HG03469 (cell line): ENCODE measurements at regions not wholly inside any gene's neighbourhood (a gene's known extent, or its start where the extent isn't known, plus 50 kb on each side); places are given as distances from the start of the nearest gene placed in this dataset.

Experiments
- ATAC-seq: cut with Tn5 transposase; IDR thresholded peaks from one replicate; pipeline ENCODE4 v1.9.1; 2021; ENCODE audit warnings: mild to moderate bottlenecking, moderate library complexity, moderate number of reproducible peaks; ENCODE audit not compliant: unreplicated experiment

DNA sequence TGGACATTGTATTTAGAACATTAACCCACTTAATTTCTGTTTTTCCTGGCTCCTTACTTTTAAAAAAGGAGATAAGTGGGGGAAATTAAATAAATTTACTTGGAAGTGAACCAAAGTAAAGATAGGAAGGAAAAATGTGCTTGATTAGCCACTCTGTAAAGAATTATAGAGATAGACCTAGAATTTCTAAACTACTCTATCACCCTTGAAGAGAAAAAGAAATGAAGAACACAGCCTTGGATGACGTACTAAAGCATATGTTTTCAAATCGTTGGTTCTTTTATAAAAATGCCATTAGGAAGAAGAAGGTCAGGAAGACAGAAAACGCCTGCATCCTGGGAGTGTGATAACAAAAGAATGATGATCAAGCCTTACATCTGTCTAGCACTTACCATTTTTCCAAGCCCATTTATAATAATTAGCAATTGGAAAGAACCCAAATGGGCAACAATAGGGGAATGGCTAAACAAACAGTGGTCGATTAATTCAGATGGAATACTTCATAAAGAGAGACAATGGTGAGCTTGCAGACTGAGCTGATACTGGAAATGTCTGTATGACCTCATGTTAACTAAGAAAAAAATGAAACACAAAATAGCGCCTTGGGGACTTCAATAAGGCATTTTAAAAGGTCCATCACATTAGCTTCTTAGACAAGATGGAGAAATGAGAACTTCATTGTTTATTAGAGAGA, 81.0 kb upstream of the LRRC55 start:
- ATAC-seq = no peak

DNA sequence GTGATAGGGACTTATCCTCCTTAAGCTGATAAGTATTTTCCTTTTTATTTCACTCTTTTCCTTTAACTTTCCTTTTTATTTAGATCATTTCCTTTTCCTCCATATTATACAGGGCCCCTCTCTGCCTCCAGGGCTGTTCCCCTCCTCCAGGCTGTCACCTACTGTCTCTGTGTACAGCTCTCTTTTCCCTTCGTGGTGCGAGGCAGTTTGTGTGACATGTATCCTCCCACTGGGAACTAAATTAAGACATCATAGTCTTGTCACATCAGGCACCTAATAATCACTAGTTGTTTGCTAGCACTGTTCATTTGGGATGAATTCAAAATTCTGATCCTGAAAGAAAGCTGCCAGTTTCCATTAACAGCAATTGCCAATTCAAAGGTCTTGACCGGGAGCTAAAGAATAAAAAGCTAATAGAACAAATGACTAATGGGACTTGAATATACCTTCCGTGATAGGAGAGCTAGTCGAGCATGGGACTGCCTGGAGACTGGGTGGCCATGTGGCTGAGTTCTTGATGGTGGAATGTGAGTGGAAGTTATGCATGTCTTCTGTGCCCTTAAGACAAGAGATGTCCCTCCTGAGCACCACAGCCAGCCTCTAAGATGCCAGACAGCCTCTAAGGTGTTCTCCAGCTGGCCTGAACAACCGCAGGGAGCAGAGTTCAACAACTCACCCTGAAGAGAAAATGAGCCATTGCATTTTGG, 77.7 kb upstream of the LRRC55 start:
- ATAC-seq = no peak

DNA sequence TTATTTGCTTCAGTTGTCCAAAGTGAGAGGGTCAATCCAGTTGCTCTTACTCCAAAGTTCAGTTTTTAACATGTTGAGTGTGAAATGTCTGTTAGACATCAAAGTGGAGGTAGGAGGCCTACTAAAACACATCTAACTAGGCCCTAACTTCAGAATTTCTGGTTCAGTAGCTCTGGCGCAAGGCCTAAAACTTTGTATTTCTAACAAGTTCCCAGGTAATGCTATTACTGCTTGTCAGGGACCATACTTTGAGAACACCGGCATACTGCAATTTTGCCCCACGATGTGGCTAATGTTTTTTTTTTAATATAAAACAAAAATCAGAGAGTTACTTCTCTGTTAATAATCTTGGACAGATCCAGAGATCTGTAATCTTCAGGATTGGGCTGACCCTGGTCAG, 72.4 kb upstream of the LRRC55 start:
- no peak for ATAC-seq

DNA sequence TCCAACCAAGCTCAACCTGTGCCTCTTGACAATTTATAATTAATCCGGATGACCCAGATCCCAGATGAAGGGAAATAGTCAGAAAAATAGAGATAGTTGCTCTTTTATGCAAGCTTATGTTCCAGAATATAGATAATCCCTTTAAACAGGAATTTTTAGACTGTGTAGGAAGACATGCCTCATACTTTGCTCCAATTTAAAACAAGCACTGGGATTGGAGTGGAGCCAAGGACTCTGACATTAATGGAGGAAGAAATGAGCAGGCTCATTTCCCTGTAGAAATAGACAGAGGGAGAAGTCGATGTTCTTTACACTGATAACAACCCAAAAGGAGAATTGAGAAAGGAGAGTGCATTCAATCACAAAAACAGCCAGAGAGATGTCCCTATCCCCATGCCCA, 70.1 kb upstream of the LRRC55 start:
- no peak for ATAC-seq

DNA sequence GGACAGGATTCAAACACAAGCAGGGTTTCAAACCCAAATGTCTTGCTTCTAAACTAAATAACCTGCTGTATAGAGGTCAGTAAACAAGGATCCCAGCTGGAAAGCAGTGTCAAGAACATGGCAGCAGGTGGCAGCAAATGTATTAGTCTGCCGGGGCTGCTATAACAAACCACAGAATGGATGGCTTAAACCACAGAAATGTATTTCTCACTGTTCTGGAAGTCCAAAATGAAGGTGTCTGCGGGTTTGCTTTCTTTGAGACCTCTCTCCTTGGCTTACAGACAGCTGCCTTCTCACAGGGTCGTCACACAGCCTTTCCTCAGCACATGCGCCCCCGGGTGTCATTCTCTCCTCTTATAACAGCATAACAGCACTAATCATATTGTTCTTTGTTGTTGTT, 65.1 kb upstream of the LRRC55 start:
- no peak for ATAC-seq

DNA sequence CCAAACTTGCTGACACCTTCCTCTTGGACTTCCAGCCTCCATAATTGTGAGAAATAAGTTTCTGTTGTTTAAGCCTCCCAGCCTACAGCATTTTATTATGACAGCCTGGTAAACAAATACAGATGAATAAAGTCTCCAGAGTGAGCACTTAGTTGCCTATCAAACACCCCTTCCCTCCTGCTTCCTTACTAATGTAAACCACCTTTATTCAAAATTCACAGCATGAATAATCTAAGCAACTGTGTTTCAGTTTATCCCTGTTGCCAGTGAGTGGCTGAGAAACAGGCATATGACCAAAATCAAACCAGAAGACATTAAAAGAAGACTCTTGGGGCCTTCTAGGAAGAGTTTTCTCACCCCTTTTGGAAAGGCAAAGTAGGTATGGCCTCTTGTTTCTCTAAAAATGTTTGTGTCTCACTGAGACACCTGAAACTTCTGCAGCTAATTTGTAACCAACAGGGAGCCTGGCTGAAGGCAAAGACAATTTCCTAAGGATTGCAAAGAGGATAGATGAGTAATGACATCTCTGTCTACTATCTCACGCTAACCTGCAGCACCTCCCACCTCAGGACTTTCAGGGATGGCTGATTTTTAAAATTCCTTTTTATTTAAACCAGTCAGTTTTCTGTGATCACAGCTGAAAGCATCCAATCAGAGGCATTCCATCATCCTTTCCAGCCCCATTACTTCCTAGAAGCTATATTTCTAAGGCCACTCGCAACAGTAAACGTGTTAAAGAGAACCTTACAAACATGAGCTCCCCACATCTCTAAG, 61.4 kb upstream of the LRRC55 start:
- ATAC-seq = no peak

DNA sequence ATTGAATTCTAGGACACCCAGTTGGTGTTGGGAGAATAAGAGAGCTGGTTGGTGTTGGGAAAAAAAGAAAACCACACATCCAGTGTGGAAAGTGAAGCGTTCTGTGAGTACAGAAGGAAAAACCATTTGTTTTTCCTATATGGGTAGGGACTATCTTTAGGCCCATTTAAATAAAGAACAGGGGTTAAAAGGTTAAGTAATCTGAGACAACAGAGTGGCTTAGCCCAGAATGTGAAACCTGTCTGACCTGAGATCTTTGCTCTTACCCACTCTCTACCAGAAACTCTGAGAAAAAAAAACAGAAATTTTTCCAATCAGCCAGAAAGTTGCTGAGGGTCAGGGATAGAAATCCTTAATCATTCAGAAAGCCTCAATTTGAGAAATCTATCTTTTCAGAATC, 59.8 kb upstream of the LRRC55 start:
- ATAC-seq = no peak

DNA sequence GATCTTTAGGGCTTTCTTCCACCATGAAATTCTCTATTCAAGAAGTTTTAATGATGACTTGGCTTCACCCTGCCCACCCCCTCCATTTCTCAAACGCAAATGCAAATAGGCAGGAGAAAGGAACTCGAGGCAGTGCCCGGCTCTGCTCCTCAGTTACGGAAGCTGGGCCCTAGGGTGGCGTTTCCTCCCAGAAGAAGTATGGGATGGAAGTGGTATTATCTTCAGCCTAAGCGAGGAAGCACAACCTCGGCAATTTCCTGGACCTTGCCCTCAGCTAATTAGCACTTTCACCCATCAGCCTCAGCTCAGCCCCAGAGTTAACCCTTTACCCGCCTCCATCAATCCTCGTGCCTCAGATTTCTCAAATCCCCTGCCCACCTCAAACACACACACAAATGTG, 58.2 kb upstream of the LRRC55 start:
- no peak for ATAC-seq

DNA sequence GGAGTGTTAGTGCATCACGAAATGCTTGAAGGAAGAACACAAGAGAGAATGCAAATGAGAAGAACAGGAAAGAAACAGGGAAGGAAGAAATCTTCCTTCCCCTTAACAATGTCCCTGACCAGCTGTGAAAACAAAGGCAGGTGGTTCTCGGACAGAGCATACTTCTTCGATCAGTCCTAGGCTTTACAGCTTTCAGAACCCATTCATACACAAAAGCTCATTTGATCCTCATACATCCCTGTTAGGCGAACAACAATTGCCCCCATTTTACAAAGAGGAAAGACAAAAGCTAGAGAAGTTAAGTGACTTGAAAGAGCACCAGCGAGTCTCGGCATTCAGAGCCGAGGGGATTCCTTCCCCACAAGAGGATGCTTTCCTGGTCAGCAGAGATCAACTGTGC, 57.2 kb upstream of the LRRC55 start:
- ATAC-seq = no peak

DNA sequence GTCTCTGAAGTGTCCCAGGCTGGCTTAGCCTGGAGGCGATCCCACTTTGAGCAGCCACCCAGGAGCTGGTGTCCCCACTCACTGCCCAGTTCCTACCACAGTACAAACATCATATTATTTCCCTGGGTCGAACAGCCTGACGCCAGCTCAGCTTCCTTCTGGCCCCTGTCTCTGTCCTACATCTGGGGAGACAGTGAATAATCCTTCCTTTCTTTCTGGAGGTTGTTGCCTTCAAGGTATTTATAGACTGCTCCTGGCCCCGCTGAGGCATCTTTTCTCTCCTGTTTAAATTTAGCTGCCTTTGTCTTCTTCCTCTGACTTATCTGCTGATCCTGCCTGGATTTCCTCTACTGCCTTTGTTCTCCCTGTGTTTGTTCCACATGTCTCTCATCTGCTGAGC, 56.8 kb upstream of the LRRC55 start:
- ATAC-seq = no peak

DNA sequence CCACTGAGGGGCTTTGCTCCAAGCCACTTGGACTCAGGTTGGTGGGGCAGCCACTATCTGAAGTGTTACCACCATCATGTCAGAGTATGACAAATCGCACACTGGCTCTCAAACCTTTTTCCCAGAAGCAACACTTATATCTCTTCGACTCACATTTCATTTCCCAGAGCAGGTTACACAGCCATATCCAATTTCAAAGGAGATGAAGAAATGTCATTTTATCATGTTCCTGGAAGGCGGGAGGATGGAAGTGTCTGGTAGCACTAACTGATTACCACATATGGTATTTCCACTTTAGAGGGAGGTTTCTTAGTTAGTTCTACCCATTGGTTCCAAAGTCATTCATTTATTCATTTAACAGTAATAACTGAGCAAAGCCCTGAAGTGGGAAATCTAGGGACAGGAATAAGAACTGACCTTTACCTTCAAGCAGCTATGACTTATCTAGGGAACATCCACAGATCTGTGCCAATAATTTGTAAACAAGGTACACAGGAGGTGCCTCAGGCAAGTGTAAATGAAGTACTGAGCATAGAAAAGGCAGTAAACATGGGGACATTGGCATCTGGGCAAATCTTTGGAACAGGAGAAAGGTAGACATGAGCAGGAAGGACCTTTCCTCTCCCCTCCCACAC, 54.9 kb upstream of the LRRC55 start:
- ATAC-seq = no peak

DNA sequence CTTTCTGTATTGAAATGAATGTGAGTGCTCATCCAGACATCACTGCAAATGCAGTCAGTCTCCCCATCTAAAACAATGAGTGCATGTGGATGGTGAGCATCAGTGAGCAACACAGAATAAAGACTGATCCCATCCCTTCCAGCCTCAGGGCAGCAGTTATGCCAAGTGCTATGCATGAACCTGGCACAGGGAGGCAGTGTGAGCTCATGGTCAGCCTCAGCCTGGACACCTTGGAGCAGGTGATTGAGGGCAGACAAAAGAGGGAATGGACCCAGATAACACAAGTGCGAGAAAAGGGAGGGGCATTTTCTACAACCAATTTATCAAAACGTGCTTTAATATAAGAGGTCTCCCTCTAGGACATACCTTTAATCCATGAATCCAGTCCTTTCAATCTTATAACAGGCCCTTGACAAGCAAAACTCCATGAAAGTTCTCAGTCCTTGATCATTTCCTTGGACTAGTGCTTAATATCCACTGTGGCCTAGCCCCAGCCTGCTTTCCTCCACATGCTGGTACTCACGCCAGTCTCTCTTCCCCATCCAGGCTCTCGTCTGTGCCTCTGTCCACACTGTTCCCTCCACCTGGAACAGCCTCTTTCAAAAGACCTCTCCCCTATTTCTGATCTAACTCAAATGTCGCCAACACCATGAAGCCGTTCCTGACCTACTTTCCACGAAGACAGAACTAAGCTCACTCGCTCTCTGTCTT, 50.5 kb upstream of the LRRC55 start:
- no peak for ATAC-seq
